GM19328 (cell line): ENCODE measurements at regions not wholly inside any gene's neighbourhood (a gene's known extent, or its start where the extent isn't known, plus 50 kb on each side); places are given as distances from the start of the nearest gene placed in this dataset.
"Not testable (repeated sequence)": the region's sequence is repeated elsewhere in the genome, so short reads cannot be mapped to it uniquely, and the experiment has no call there.

Experiments
- ATAC-seq: cut with Tn5 transposase; IDR thresholded peaks from one replicate; pipeline ENCODE4 v1.9.1; 2021; ENCODE audit warnings: mild to moderate bottlenecking, moderate library complexity; ENCODE audit not compliant: unreplicated experiment

DNA sequence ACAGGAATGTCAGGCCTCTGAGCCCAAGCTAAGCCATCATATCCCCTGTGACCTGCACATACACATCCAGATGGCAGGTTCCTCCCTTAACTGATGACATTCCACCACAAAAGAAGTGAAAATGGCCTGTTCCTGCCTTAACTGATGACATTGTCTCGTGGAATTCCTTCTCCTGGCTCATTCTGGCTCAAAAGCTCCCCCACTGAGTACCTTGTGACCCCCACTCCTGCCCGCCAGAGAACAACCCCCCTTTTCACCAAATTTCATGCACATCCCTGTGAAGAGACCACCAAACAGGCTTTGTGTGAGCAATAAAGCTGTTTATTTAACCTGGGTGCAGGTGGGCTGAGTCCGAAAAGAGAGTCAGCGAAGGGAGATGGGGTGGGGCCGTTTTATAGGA is 447.4 kb downstream of the FGF13 start:
- ATAC-seq, result not testable (repeated sequence)

- ATAC-seq, result no peak
These were observed 440.6 kb downstream of the FGF13 start for GRCh38 chrX:138270931-138271330.

GRCh38 chrX:138282598-138283150 is 428.8 kb downstream of the FGF13 start:
- ATAC-seq, result not testable (repeated sequence)

GRCh38 chrX:138287205-138287877 is 424.2 kb downstream of the FGF13 start:
- ATAC-seq, result no peak

GRCh38 chrX:138294951-138295350 is 416.6 kb downstream of the FGF13 start:
- ATAC-seq, result no peak

DNA sequence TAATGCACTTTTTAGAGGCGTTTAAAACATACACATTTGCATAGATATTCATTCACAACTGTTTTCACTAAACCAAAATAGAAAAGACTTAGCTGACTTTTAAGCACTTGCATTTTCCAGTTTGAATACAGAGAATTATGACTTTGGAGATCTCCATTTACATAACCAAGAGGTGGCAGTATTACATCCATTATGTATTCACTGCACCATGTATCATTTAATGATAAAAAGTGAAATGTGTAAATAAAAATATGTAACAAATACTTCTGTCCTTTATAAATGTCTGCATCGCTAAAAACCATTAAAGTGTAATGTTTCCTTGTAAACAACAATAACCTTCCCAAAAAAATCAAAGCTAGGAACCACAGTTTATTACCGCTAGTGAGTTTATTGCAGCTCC is 413.2 kb downstream of the FGF13 start:
- ATAC-seq, result no peak

- no peak for ATAC-seq
These were observed 365.7 kb downstream of the FGF13 start for GRCh38 chrX:138345801-138346200.

GRCh38 chrX:138349351-138349750 is 362.2 kb downstream of the FGF13 start:
- no peak for ATAC-seq

- ATAC-seq, result no peak
These were observed 332.6 kb downstream of the FGF13 start for GRCh38 chrX:138378876-138379275.

GRCh38 chrX:138408101-138408500 is 303.4 kb downstream of the FGF13 start:
- no peak for ATAC-seq

DNA sequence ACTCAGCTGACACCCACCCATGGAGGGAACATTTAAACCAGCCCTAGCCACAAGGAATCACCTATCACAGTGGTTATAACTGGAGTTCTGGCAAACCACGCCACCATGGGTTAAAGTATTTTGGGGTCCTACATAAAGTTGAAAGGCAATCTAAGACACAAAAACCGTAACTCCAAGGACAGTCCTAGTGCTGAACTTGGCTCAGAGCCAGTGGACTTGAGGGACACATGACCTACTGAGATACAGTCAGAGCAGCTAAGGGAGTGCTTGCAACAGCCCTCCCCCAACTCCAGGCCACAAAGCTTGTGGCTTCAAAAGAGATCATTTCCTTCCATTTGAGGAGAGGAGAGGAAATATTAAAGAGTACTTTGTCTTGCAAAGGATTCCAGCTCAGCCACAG is 300.5 kb downstream of the FGF13 start:
- no peak for ATAC-seq
